Suprapubic skin (tissue), 4 donors: ENCODE measurements at regions not wholly inside any gene's neighbourhood (a gene's known extent, or its start where the extent isn't known, plus 50 kb on each side); places are given as distances from the start of the nearest gene placed in this dataset.

Experiments
- CTCF ChIP-seq, 2 donors: fragments of 200-600 bp in 1 of 2; fragments of 450-650 bp in 1 of 2; sonication (generic) in 1 of 2; IDR thresholded peaks; one replicate each; pipeline ENCODE4 v1.5.1; 2016 to 2019; ENCODE audit warnings: antibody characterized with exemption in 2 of 2, mild to moderate bottlenecking in 1 of 2, moderate library complexity in 1 of 2
- POLR2A ChIP-seq, 2 donors: fragments of 450-650 bp; IDR thresholded peaks; one replicate each; pipeline ENCODE4 v1.6.1; 2017; ENCODE audit warnings: antibody characterized with exemption in 2 of 2, mild to moderate bottlenecking in 2 of 2, moderate library complexity in 2 of 2
- POLR2AphosphoS5 ChIP-seq, 3 donors: sonication (generic); formaldehyde crosslinking; IDR thresholded peaks; one replicate each; pipeline ENCODE4 v1.6.1; 2017; ENCODE audit warnings: antibody characterized with exemption in 3 of 3

- TF ChIP-seq CTCF (IDR thresholded peaks at IDR 0.05) = no peak
- TF ChIP-seq POLR2A (IDR thresholded peaks at IDR 0.05) = no peak
- TF ChIP-seq POLR2AphosphoS5 (IDR thresholded peaks at IDR 0.05) = no peak
These were observed 112.9 kb upstream of the SLC6A11 start for GRCh38 chr3:10702961-10703740.
